ENCODE measurements at regions not wholly inside any gene's neighbourhood (a gene's known extent, or its start where the extent isn't known, plus 50 kb on each side); places are given as distances from the start of the nearest gene placed in this dataset.

GRCh38 chr2:189268763-189269162, 89.2 kb upstream of the COL5A2 start:
- DNase-seq (ENCODE audit: low read depth), result no peak

- DNase-seq (ENCODE audit: low read depth), result no peak
Measured at GRCh38 chr2:189273734-189274133, 94.2 kb upstream of the COL5A2 start.

GRCh38 chr2:189274361-189274760, 94.8 kb upstream of the COL5A2 start:
- DNase-seq (ENCODE audit: low read depth), result no peak

GRCh38 chr2:189276277-189276676, 96.7 kb upstream of the COL5A2 start:
- no peak for DNase-seq (ENCODE audit: low read depth)

GRCh38 chr2:189281201-189281600, 101.6 kb upstream of the COL5A2 start:
- DNase-seq (ENCODE audit: low read depth), result no peak

- no peak for DNase-seq (ENCODE audit: low read depth)
Measured at GRCh38 chr2:189285349-189285748, 105.8 kb upstream of the COL5A2 start.

GRCh38 chr2:189285962-189286645, 106.5 kb upstream of the COL5A2 start:
- no peak for DNase-seq (ENCODE audit: low read depth)

- no peak for DNase-seq (ENCODE audit: low read depth)
Measured at GRCh38 chr2:189287363-189287762, 107.8 kb upstream of the COL5A2 start.

- DNase-seq (ENCODE audit: low read depth), result no peak
Measured at GRCh38 chr2:189287982-189288521, 108.5 kb upstream of the COL5A2 start.

- no peak for DNase-seq (ENCODE audit: low read depth)
Measured at GRCh38 chr2:189291460-189291859, 111.9 kb upstream of the COL5A2 start.

GRCh38 chr2:189293164-189293563, 113.6 kb upstream of the COL5A2 start:
- DNase-seq (ENCODE audit: low read depth), result no peak

- DNase-seq (ENCODE audit: low read depth), result no peak
Measured at GRCh38 chr2:189297446-189297845, 117.9 kb upstream of the COL5A2 start.

- DNase-seq (ENCODE audit: low read depth), result no peak
Measured at GRCh38 chr2:189298038-189298437, 118.5 kb upstream of the COL5A2 start.

- DNase-seq (ENCODE audit: low read depth), result no peak
Measured at GRCh38 chr2:189298481-189298880, 118.9 kb upstream of the COL5A2 start.

GRCh38 chr2:189299974-189300373, 120.4 kb upstream of the COL5A2 start:
- DNase-seq (ENCODE audit: low read depth), result no peak

- peak; percentile 37 for DNase-seq (ENCODE audit: low read depth)
Measured at GRCh38 chr2:189300916-189301315, 121.4 kb upstream of the COL5A2 start.

- DNase-seq (ENCODE audit: low read depth), result no peak
Measured at GRCh38 chr2:189302274-189302948, 122.8 kb upstream of the COL5A2 start.

- DNase-seq (ENCODE audit: low read depth), result peak; percentile 42
Measured at GRCh38 chr2:189304360-189304759, 124.8 kb upstream of the COL5A2 start.

GRCh38 chr2:189305291-189305943, 125.9 kb upstream of the COL5A2 start:
- no peak for DNase-seq (ENCODE audit: low read depth)

- no peak for DNase-seq (ENCODE audit: low read depth)
Measured at GRCh38 chr2:189306525-189306924, 127.0 kb upstream of the COL5A2 start.

- DNase-seq (ENCODE audit: low read depth), result no peak
Measured at GRCh38 chr2:189308056-189308790, 128.7 kb upstream of the COL5A2 start.

GRCh38 chr2:189309331-189309730, 129.8 kb upstream of the COL5A2 start:
- no peak for DNase-seq (ENCODE audit: low read depth)
